Smooth muscle cell (in vitro differentiated cells): ENCODE measurements at regions not wholly inside any gene's neighbourhood (a gene's known extent, or its start where the extent isn't known, plus 50 kb on each side); places are given as distances from the start of the nearest gene placed in this dataset.
"Not testable (repeated sequence)": the region's sequence is repeated elsewhere in the genome, so short reads cannot be mapped to it uniquely, and the experiment has no call there.

Experiments used
- DNase-seq: peaks from one replicate; lab custom pipeline; 2025; ENCODE audit not compliant: unreplicated experiment; lab: John Stamatoyannopoulos, UW
- H2AFZ ChIP-seq: fragments of 200-600 bp; sonication (generic); 2 replicates; pipeline ENCODE4 v1.6.0; 2016; ENCODE audit warnings: antibody characterized with exemption, low read depth, mild to moderate bottlenecking
- H3F3A ChIP-seq: fragments of 200-600 bp; sonication (generic); 2 replicates; pipeline ENCODE4 v1.6.0; 2017; ENCODE audit warnings: antibody characterized with exemption, low read depth
- H3K27ac ChIP-seq: fragments of 200-600 bp; sonication (generic); 2 replicates; pipeline ENCODE4 v1.5.1; 2016; ENCODE audit warnings: low read depth, mild to moderate bottlenecking
- H3K27me3 ChIP-seq: fragments of 200-600 bp; sonication (generic); 2 replicates; pipeline ENCODE4 v1.6.1; 2016; ENCODE audit warnings: low read depth, mild to moderate bottlenecking
- H3K36me3 ChIP-seq: fragments of 200-600 bp; sonication (generic); 2 replicates; pipeline ENCODE4 v1.5.1; 2016; ENCODE audit warnings: low read depth
- H3K4me1 ChIP-seq: fragments of 200-600 bp; sonication (generic); 2 replicates; pipeline ENCODE4 v1.5.1; 2016; ENCODE audit warnings: low read depth
- H3K4me2 ChIP-seq: fragments of 200-600 bp; sonication (generic); 2 replicates; pipeline ENCODE4 v1.6.0; 2016; ENCODE audit warnings: mild to moderate bottlenecking
- H3K4me3 ChIP-seq: fragments of 200-600 bp; sonication (generic); 2 replicates; pipeline ENCODE4 v1.5.1; 2016; ENCODE audit warnings: mild to moderate bottlenecking
- H3K79me2 ChIP-seq: fragments of 200-600 bp; sonication (generic); 2 replicates; pipeline ENCODE4 v1.6.0; 2016; ENCODE audit warnings: low read depth, mild to moderate bottlenecking
- H3K9ac ChIP-seq: fragments of 200-600 bp; sonication (generic); 2 replicates; pipeline ENCODE4 v1.6.0; 2016; ENCODE audit warnings: low read depth
- H3K9me3 ChIP-seq: fragments of 200-600 bp; sonication (generic); replicated peaks from 2 replicates; pipeline ENCODE4 v1.5.1; 2016; ENCODE audit warnings: low read depth
- H4K20me1 ChIP-seq: fragments of 200-600 bp; sonication (generic); 2 replicates; pipeline ENCODE4 v1.6.0; 2016; ENCODE audit warnings: low read depth
- WGBS: methylation state at CpG from one replicate; pipeline ENCODE4 v1.1.7; 2016; ENCODE audit warnings: low lambda C conversion rate; 5-methylcytosine and 5-hydroxymethylcytosine counted together
- TF ChIP-seq, protein P1 (sequence below): fragments of 200-600 bp; sonication (generic); IDR thresholded peaks from 2 replicates; pipeline ENCODE4 v1.5.1; 2017; ENCODE audit warnings: borderline replicate concordance, mild to moderate bottlenecking, antibody characterized with exemption; ENCODE audit not compliant: insufficient read depth, poor library complexity, severe bottlenecking

DNA sequence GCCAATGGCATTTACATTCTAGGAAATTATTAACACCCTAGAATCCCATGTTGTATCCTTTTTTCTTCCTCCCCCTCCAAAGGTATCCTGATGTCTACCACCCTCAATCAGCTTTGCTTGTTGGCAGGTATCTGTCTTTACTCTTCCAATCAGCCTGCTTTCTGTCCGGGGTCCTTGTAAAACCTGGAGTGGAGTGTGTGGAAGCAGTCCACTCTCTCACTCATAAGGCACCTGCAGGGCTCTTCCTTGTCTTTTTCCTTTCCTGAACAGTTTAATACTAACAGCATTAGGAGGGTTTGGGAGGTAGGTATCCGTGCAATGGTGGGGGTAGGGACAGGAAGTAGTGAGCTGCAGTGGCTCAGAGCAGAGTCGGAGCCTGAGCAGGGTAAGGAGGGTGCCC is 193.4 kb downstream of the BARX2 start:
- H3K27ac ChIP-seq = no peak overlapping the region
- no peaks in the 10 kb centered on the region for H3F3A ChIP-seq
- no peak for DNase-seq
- no peak overlapping the region for H2AFZ ChIP-seq
- TF ChIP-seq, protein P1, sequence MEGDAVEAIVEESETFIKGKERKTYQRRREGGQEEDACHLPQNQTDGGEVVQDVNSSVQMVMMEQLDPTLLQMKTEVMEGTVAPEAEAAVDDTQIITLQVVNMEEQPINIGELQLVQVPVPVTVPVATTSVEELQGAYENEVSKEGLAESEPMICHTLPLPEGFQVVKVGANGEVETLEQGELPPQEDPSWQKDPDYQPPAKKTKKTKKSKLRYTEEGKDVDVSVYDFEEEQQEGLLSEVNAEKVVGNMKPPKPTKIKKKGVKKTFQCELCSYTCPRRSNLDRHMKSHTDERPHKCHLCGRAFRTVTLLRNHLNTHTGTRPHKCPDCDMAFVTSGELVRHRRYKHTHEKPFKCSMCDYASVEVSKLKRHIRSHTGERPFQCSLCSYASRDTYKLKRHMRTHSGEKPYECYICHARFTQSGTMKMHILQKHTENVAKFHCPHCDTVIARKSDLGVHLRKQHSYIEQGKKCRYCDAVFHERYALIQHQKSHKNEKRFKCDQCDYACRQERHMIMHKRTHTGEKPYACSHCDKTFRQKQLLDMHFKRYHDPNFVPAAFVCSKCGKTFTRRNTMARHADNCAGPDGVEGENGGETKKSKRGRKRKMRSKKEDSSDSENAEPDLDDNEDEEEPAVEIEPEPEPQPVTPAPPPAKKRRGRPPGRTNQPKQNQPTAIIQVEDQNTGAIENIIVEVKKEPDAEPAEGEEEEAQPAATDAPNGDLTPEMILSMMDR = no peak
- no peaks in the 10 kb centered on the region for H3K36me3 ChIP-seq
- H3K4me2 ChIP-seq = no peak overlapping the region
- no peaks in the 10 kb centered on the region for H3K27me3 ChIP-seq
- no peak overlapping the region for H3K4me3 ChIP-seq
- H3K4me1 ChIP-seq = no peaks in the 10 kb centered on the region
- H4K20me1 ChIP-seq = no peaks in the 10 kb centered on the region
- WGBS = 89% methylated on average over 3 of the region's 3 CpGs
- no peak overlapping the region for H3K9ac ChIP-seq
- H3K79me2 ChIP-seq = no peaks in the 10 kb centered on the region
- no peaks in the 10 kb centered on the region for H3K9me3 ChIP-seq

DNA sequence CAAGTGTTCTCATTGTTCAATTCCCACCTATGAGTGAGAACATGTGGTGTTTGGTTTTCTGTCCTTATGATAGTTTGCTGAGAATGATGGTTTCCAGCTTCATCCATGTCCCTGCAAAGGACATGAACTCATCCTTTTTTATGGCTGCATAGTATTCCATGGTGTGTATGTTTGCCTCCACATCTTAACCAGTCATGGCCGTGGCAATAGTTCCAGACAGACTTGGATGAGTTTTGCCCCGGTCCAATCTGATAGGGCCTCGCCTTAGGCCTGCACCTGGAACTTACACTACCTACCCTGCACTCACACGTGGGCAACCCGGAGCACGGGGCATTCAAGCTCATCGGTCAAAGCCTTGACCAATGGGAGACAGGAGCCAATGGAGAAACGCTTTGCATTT is 197.0 kb downstream of the BARX2 start:
- H3K4me3 ChIP-seq, H4K20me1 ChIP-seq, H3K79me2 ChIP-seq, H3F3A ChIP-seq, DNase-seq, H3K27ac ChIP-seq, H3K9ac ChIP-seq, H3K4me1 ChIP-seq, H3K27me3 ChIP-seq, H3K9me3 ChIP-seq, H3K36me3 ChIP-seq, H2AFZ ChIP-seq, H3K4me2 ChIP-seq: not testable (repeated sequence)
- 95% methylated on average over 8 of the region's 8 CpGs for WGBS

DNA sequence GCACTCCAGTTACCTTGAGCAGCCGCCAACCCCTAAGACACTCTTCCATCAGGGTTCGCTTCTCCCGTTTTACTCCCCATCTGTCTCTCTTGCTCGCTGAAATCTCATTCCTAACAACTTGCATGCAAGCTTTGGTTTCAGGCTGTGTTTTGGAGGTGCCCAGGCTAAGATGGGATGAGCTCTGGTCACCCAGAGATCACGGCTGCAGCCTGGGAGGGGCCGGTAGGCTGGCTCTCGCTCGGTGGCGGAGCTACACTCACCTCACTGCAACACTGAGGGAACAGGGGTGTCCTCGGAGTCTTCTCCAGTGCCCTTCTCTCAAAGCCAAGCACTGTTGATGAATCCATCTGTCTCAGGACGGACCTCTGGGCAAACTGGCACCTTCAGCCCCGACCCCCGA is 197.5 kb downstream of the BARX2 start:
- 94% methylated on average over 13 of the region's 13 CpGs for WGBS
- no peaks in the 10 kb centered on the region for H3K27me3 ChIP-seq
- no peak overlapping the region for H3K4me2 ChIP-seq
- H2AFZ ChIP-seq = no peak overlapping the region
- H4K20me1 ChIP-seq = no peaks in the 10 kb centered on the region
- no peak overlapping the region for H3K4me3 ChIP-seq
- DNase-seq = no peak
- H3K4me1 ChIP-seq = no peaks in the 10 kb centered on the region
- H3K27ac ChIP-seq = no peak overlapping the region
- H3K79me2 ChIP-seq = no peaks in the 10 kb centered on the region
- no peaks in the 10 kb centered on the region for H3F3A ChIP-seq
- TF ChIP-seq, protein P1 = no peak
- no peak overlapping the region for H3K9ac ChIP-seq
- no peaks in the 10 kb centered on the region for H3K9me3 ChIP-seq
- no peaks in the 10 kb centered on the region for H3K36me3 ChIP-seq

DNA sequence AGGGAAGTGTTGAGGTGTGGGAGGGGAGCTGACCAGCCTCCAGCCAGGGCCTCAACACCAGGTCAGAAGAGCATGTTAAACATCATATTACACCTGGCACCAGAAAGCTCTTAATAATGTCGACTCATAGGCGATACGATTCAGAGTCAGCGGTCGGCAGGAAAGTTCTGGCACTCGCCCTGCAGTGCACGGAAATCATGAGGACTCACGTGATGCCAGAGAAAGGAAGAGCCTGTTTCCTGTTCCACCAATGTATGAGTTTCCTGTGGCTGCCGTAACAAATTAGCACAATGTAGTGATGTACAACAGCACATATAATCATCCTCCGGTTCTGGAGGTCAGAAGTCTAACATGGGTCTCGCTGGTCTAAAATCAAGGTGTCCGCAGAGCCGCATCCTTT is 198.8 kb downstream of the BARX2 start:
- H3K27me3 ChIP-seq = no peaks in the 10 kb centered on the region
- WGBS = 96% methylated on average over 13 of the region's 13 CpGs
- H3K4me1 ChIP-seq = no peaks in the 10 kb centered on the region
- H3K36me3 ChIP-seq = no peaks in the 10 kb centered on the region
- no peak overlapping the region for H2AFZ ChIP-seq
- TF ChIP-seq, protein P1 = no peak
- no peaks in the 10 kb centered on the region for H4K20me1 ChIP-seq
- no peaks in the 10 kb centered on the region for H3F3A ChIP-seq
- H3K9ac ChIP-seq = no peak overlapping the region
- no peak overlapping the region for H3K27ac ChIP-seq
- no peak overlapping the region for H3K4me3 ChIP-seq
- no peaks in the 10 kb centered on the region for H3K9me3 ChIP-seq
- no peak overlapping the region for H3K4me2 ChIP-seq
- DNase-seq = no peak
- no peaks in the 10 kb centered on the region for H3K79me2 ChIP-seq
